GM21390 (cell line): ENCODE measurements at regions not wholly inside any gene's neighbourhood (a gene's known extent, or its start where the extent isn't known, plus 50 kb on each side); places are given as distances from the start of the nearest gene placed in this dataset.

ENCODE experiments used
- ATAC-seq: cut with Tn5 transposase; IDR thresholded peaks from one replicate; pipeline ENCODE4 v1.9.1; 2021; ENCODE audit not compliant: unreplicated experiment

- ATAC-seq = peak; percentile 66
Observed at GRCh38 chr7:116145245-116145852, 65.0 kb upstream of the TES start.

DNA sequence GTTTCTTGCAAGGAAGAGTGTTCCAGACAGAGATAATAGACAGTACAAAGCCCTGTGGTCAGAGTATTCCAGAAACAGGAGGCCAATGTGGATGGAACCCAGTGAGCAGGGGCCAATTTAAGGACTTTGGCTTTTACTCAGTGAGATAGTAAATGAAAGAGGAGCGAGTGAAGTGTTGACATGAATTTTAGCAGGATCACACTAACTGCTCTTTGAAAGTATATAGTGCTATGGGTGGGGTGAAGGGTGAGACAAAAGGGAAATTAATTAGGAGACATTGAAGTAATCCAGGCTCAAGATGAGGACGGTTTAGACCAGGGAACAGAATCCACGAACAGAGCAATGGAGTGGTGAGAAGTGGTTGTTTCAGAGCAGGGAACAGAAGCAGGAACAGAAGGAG is 62.2 kb upstream of the TES start:
- no peak for ATAC-seq

GRCh38 chr7:116148626-116149025 is 61.7 kb upstream of the TES start:
- no peak for ATAC-seq

DNA sequence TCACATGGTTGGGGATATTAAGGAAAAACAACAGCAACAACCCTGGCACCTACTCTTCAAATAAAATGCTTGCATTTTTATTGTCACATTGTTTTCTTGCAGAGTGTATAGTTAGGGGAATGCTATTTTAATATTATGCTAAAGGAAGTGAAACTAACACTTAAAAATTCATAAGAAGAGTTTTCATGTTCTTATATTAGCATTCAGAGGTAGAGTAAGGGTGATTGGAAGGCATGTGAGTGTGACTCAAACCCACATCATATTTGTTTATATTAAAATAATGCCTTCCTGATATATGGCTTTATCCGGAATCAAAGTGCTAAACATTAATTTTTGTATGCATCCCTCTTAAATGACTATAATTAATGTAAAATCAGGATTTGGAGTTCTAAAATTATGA is 59.8 kb upstream of the TES start:
- peak; percentile 96 for ATAC-seq

DNA sequence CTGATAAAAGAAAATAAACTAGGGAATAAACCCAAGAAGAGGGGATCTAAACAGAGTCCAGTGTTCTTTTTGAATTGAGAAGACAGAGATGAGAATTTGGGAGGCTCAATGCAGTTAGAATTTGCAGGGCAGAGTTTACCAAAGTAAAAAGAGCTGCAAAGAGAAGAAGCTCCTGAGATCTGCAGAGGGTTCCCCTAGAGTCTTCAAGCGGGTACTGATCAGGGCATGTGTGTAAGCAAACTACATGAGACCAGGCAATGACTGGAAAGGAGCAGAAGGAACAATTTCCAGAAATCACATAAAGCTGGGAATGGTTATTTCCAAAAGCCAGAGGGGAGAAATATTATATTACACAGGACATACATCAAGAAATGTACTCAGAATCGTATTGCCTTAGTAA is 58.1 kb upstream of the TES start:
- ATAC-seq = no peak

- ATAC-seq = no peak
Observed at GRCh38 chr7:116153050-116153449, 57.3 kb upstream of the TES start.

DNA sequence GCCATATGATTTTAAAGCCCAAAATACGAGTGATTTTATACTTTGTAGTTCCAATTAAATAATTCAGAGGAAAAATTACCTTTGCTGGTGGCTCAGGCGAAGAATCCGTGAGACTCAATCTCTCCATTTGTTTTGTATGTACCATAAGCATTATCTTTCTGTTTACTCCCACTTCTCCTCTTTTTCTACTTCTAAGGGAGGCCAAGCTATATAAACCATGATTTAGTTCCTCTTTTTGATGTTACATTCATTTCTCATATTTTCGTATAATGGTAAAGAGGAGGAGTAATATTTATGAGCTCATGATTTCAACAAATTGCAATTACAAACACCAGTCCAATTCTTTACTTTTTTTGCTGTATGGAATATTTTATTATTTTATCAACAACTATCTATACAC is 50.6 kb upstream of the TES start:
- ATAC-seq = no peak
